HG03558 (cell line): ENCODE measurements at regions not wholly inside any gene's neighbourhood (a gene's known extent, or its start where the extent isn't known, plus 50 kb on each side); places are given as distances from the start of the nearest gene placed in this dataset.
A peak's percentile ranks its signal among the peaks of the same experiment; 100 is the strongest.

Source experiments
- ATAC-seq: cut with Tn5 transposase; IDR thresholded peaks from one replicate; pipeline ENCODE4 v1.9.1; 2021; ENCODE audit warnings: moderate number of reproducible peaks; ENCODE audit not compliant: unreplicated experiment; ENCODE audit errors: extremely low read depth

- no peak for ATAC-seq
These were observed 231.4 kb downstream of the OPA1 start for GRCh38 chr3:193824365-193824764.

- no peak for ATAC-seq
These were observed 232.6 kb downstream of the OPA1 start for GRCh38 chr3:193825617-193826016.

- no peak for ATAC-seq
These were observed 233.3 kb downstream of the OPA1 start for GRCh38 chr3:193826159-193826795.

GRCh38 chr3:193827040-193827669 lies 234.1 kb downstream of the OPA1 start:
- no peak for ATAC-seq

- ATAC-seq = no peak
These were observed 234.9 kb downstream of the OPA1 start for GRCh38 chr3:193827871-193828270.

- ATAC-seq = no peak
These were observed 235.5 kb downstream of the OPA1 start for GRCh38 chr3:193828477-193828876.

GRCh38 chr3:193829781-193830180 lies 236.8 kb downstream of the OPA1 start:
- ATAC-seq = no peak

- no peak for ATAC-seq
These were observed 237.8 kb downstream of the OPA1 start for GRCh38 chr3:193830791-193831191.

- peak; percentile 64 for ATAC-seq
These were observed 238.8 kb downstream of the OPA1 start for GRCh38 chr3:193831495-193832455.

GRCh38 chr3:193832833-193833413 lies 239.9 kb downstream of the OPA1 start:
- no peak for ATAC-seq

- ATAC-seq = no peak
These were observed 240.6 kb downstream of the OPA1 start for GRCh38 chr3:193833592-193833991.

- no peak for ATAC-seq
These were observed 242.4 kb downstream of the OPA1 start for GRCh38 chr3:193835414-193835813.

- ATAC-seq = no peak
These were observed 243.5 kb downstream of the OPA1 start for GRCh38 chr3:193836511-193836910.

- ATAC-seq = no peak
These were observed 243.9 kb downstream of the OPA1 start for GRCh38 chr3:193836918-193837317.

- ATAC-seq = no peak
These were observed 244.4 kb downstream of the OPA1 start for GRCh38 chr3:193837347-193837827.

- no peak for ATAC-seq
These were observed 247.2 kb downstream of the OPA1 start for GRCh38 chr3:193840111-193840641.

GRCh38 chr3:193841581-193841980 lies 248.6 kb downstream of the OPA1 start:
- ATAC-seq = no peak

GRCh38 chr3:193842029-193842798 lies 249.2 kb downstream of the OPA1 start:
- no peak for ATAC-seq

- ATAC-seq = no peak
These were observed 249.9 kb downstream of the OPA1 start for GRCh38 chr3:193842832-193843473.
